K562 (cell line): ENCODE measurements at regions not wholly inside any gene's neighbourhood (a gene's known extent, or its start where the extent isn't known, plus 50 kb on each side); places are given as distances from the start of the nearest gene placed in this dataset.

Experiments
- ARID2 ChIP-seq: fragments of 450-650 bp; IDR thresholded peaks from 2 replicates; pipeline ENCODE4 v1.6.1; 2017; ENCODE audit warnings: antibody characterized with exemption, mild to moderate bottlenecking
- CBX5 ChIP-seq: IDR thresholded peaks from 2 replicates; pipeline ENCODE4 v1.6.1; 2014; ENCODE audit warnings: low read depth, borderline replicate concordance
- EHMT2 ChIP-seq: fragments of 450-650 bp; IDR thresholded peaks from 2 replicates; pipeline ENCODE4 v1.6.1; 2018; ENCODE audit warnings: antibody characterized with exemption
- GATAD2B ChIP-seq: fragments of 450-650 bp; IDR thresholded peaks from 2 replicates; pipeline ENCODE4 v1.6.1; 2017; ENCODE audit warnings: mild to moderate bottlenecking, borderline replicate concordance
- HOXB6 ChIP-seq: fragments of 250-450 bp; sonication (Bioruptor Pico); IDR thresholded peaks from 2 replicates; pipeline ENCODE4 v1.5.1; 2022; ENCODE audit warnings: mild to moderate bottlenecking, borderline replicate concordance
- JUN ChIP-seq, 2 experiments: sonication (generic) in 1 of 2; formaldehyde crosslinking in 1 of 2; IDR thresholded peaks; 2 replicates each; pipeline versions ENCODE4 v1.6.1 to v1.8.0; 2012 to 2022; ENCODE audit warnings: borderline replicate concordance in 2 of 2, mild to moderate bottlenecking in 2 of 2, improper control_type of control experiment in 1 of 2, low read depth in 1 of 2, low read length in 1 of 2, missing genetic modification reagents in 1 of 2
- MCM3 ChIP-seq: fragments of 450-650 bp; IDR thresholded peaks from 2 replicates; pipeline ENCODE4 v1.6.1; 2016
- MED1 ChIP-seq: sonication (generic); formaldehyde crosslinking; IDR thresholded peaks from 2 replicates; pipeline ENCODE4 v1.8.1; 2023; ENCODE audit warnings: missing genetic modification reagents, borderline replicate concordance
- MYNN ChIP-seq, 2 experiments: sonication (generic); formaldehyde crosslinking in 1 of 2; IDR thresholded peaks; 2 replicates each; pipeline versions ENCODE4 v1.5.0 to v1.6.1; 2016 to 2020; ENCODE audit warnings: antibody characterized with exemption in 1 of 2, missing genetic modification reagents in 1 of 2
- NONO ChIP-seq, 2 experiments: fragments of 200-400 bp in 1 of 2; fragments of 450-650 bp in 1 of 2; formaldehyde crosslinking in 1 of 2; IDR thresholded peaks; 2 replicates each; pipeline ENCODE4 v1.6.1; 2017; ENCODE audit warnings: low read depth in 2 of 2, mild to moderate bottlenecking in 2 of 2, moderate library complexity in 2 of 2, low read length in 1 of 2
- NUFIP1 ChIP-seq: fragments of 450-650 bp; IDR thresholded peaks from 2 replicates; pipeline ENCODE4 v1.6.1; 2018; ENCODE audit not compliant: partially characterized antibody
- SETDB1 ChIP-seq: IDR thresholded peaks from one replicate; pipeline ENCODE4 v1.6.1; 2012; ENCODE audit warnings: low read length, control low read depth, inconsistent platforms
- SLC30A9 ChIP-seq: fragments of 250-450 bp; sonication (Bioruptor Pico); IDR thresholded peaks from 2 replicates; pipeline ENCODE4 v1.8.0; 2022; ENCODE audit warnings: mild to moderate bottlenecking, moderate library complexity
- SMARCA4 ChIP-seq: fragments of 450-650 bp; IDR thresholded peaks from 2 replicates; pipeline ENCODE4 v1.6.1; 2016
- SREBF1 ChIP-seq: fragments of 150-350 bp; IDR thresholded peaks from 2 replicates; pipeline ENCODE4 v1.6.1; 2014; ENCODE audit warnings: antibody characterized with exemption, low read depth, low read length, borderline replicate concordance
- TCF3 ChIP-seq: sonication (generic); formaldehyde crosslinking; IDR thresholded peaks from 2 replicates; pipeline ENCODE4 v1.4.0; 2020; ENCODE audit warnings: mild to moderate bottlenecking, missing genetic modification reagents
- TEAD4 ChIP-seq, 2 experiments: sonication (generic) in 1 of 2; formaldehyde crosslinking in 1 of 2; IDR thresholded peaks; 2 replicates each; pipeline versions ENCODE4 v1.6.1 to v1.8.0; 2012 to 2022; ENCODE audit warnings: borderline replicate concordance in 1 of 2, inconsistent platforms in 1 of 2, low read length in 1 of 2, mild to moderate bottlenecking in 1 of 2, missing genetic modification reagents in 1 of 2
- ZBTB1 ChIP-seq: sonication (generic); formaldehyde crosslinking; IDR thresholded peaks from 2 replicates; pipeline ENCODE4 v1.8.1; 2023; ENCODE audit warnings: missing genetic modification reagents, low read depth, mild to moderate bottlenecking, borderline replicate concordance
- ZNF239 ChIP-seq: fragments of 250-450 bp; sonication (Bioruptor Pico); IDR thresholded peaks from 2 replicates; pipeline ENCODE4 v1.4.0; 2020; ENCODE audit warnings: mild to moderate bottlenecking
- ZNF384 ChIP-seq: IDR thresholded peaks from 2 replicates; pipeline ENCODE4 v1.6.1; 2012; ENCODE audit warnings: low read depth, low read length, improper control_type of control experiment
- ZNF445 ChIP-seq: fragments of 250-450 bp; sonication (Bioruptor Pico); IDR thresholded peaks from 2 replicates; pipeline ENCODE4 v1.4.0; 2020; ENCODE audit warnings: low read depth, mild to moderate bottlenecking, moderate library complexity
- ZNF77 ChIP-seq: fragments of 250-450 bp; sonication (Bioruptor Pico); IDR thresholded peaks from 2 replicates; pipeline ENCODE4 v1.5.0; 2020
- TF ChIP-seq, protein P1 (sequence below): fragments of 450-650 bp; IDR thresholded peaks from 2 replicates; pipeline ENCODE4 v1.6.1; 2016; ENCODE audit warnings: borderline replicate concordance
- TF ChIP-seq, protein P2 (sequence below): fragments of 450-650 bp; IDR thresholded peaks from 2 replicates; pipeline ENCODE4 v1.6.1; 2016; ENCODE audit warnings: low read depth, mild to moderate bottlenecking, moderate library complexity
- TF ChIP-seq, protein P3 (sequence below): fragments of 450-650 bp; formaldehyde crosslinking; IDR thresholded peaks from 2 replicates; pipeline ENCODE4 v1.4.0; 2020; ENCODE audit warnings: mild to moderate bottlenecking, moderate library complexity
- TF ChIP-seq, protein P4 (sequence below): sonication (generic); formaldehyde crosslinking; IDR thresholded peaks from 2 replicates; pipeline ENCODE4 v1.8.0; 2022; ENCODE audit warnings: mild to moderate bottlenecking, missing genetic modification reagents

DNA sequence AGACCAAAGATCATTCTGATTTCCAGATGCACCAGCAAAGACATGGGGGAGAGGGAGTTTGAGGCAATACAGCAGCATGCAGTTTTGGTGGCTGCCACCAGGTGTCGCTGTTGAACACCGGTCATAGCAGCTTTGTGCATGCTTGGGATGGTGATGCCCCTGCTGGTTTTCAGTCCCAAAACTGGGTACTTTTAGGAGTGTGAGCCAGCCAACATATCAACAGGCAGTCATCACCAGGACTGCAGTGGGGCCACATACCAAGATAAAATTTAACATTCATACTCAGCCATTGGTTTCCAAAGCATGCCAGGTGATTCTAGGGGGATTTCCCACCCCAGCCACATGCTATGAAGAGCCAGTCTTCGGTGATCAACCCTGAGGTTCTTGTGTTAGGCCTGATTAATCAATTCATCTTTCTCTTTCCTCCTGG is 64.2 kb downstream of the PHETA1 start (continued):
- TF ChIP-seq ZNF239 (CRISPR knock-in tag) = no peak
- TF ChIP-seq HOXB6 (CRISPR knock-in tag) = no peak
- no peak for TF ChIP-seq SLC30A9 (CRISPR knock-in tag)
- no peak for TF ChIP-seq TCF3 (CRISPR knock-in tag)
- no peak for TF ChIP-seq NUFIP1
- 0 out of 2 replicates have a peak, but pooled peaks have one; percentile 62 for TF ChIP-seq JUN (IDR thresholded peaks at IDR 0.05; ENCODE audit: borderline replicate concordance, low read depth, low read length)
- TF ChIP-seq JUN (CRISPR knock-in tag; IDR thresholded peaks at IDR 0.05; ENCODE audit: borderline replicate concordance) = no peak
- TF ChIP-seq, protein P1, sequence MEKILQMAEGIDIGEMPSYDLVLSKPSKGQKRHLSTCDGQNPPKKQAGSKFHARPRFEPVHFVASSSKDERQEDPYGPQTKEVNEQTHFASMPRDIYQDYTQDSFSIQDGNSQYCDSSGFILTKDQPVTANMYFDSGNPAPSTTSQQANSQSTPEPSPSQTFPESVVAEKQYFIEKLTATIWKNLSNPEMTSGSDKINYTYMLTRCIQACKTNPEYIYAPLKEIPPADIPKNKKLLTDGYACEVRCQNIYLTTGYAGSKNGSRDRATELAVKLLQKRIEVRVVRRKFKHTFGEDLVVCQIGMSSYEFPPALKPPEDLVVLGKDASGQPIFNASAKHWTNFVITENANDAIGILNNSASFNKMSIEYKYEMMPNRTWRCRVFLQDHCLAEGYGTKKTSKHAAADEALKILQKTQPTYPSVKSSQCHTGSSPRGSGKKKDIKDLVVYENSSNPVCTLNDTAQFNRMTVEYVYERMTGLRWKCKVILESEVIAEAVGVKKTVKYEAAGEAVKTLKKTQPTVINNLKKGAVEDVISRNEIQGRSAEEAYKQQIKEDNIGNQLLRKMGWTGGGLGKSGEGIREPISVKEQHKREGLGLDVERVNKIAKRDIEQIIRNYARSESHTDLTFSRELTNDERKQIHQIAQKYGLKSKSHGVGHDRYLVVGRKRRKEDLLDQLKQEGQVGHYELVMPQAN = no peak
- no peak for TF ChIP-seq SREBF1
- no peak for TF ChIP-seq GATAD2B
- TF ChIP-seq NONO (IDR thresholded peaks at IDR 0.05; ENCODE audit: low read depth in 2 of 2, low read length in 1 of 2) = no peak
- TF ChIP-seq SMARCA4 = no peak
- peak; percentile 68; the same call in 1 of the 2 replicates for TF ChIP-seq EHMT2
- peak; percentile 45 for TF ChIP-seq TEAD4 (IDR thresholded peaks at IDR 0.05; ENCODE audit: low read length)
- no peak for TF ChIP-seq TEAD4 (CRISPR knock-in tag; IDR thresholded peaks at IDR 0.05; ENCODE audit: borderline replicate concordance)
- peak; percentile 35; the same call in 1 of the 2 replicates for TF ChIP-seq MYNN (IDR thresholded peaks at IDR 0.05)
- TF ChIP-seq MYNN (CRISPR knock-in tag; IDR thresholded peaks at IDR 0.05) = no peak
- TF ChIP-seq ZNF445 = no peak
- peak; percentile 100 for TF ChIP-seq CBX5
- TF ChIP-seq, protein P2, sequence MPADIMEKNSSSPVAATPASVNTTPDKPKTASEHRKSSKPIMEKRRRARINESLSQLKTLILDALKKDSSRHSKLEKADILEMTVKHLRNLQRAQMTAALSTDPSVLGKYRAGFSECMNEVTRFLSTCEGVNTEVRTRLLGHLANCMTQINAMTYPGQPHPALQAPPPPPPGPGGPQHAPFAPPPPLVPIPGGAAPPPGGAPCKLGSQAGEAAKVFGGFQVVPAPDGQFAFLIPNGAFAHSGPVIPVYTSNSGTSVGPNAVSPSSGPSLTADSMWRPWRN = no peak
- no peak for TF ChIP-seq MCM3
- 0 out of 2 replicates have a peak, but pooled peaks have one; percentile 22 for TF ChIP-seq ZNF384
- no peak for TF ChIP-seq ZBTB1 (CRISPR knock-in tag)
- no peak for TF ChIP-seq ARID2
- no peak for TF ChIP-seq SETDB1
- no peak for TF ChIP-seq ZNF77
- TF ChIP-seq, protein P3, sequence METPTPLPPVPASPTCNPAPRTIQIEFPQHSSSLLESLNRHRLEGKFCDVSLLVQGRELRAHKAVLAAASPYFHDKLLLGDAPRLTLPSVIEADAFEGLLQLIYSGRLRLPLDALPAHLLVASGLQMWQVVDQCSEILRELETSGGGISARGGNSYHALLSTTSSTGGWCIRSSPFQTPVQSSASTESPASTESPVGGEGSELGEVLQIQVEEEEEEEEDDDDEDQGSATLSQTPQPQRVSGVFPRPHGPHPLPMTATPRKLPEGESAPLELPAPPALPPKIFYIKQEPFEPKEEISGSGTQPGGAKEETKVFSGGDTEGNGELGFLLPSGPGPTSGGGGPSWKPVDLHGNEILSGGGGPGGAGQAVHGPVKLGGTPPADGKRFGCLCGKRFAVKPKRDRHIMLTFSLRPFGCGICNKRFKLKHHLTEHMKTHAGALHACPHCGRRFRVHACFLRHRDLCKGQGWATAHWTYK (CRISPR knock-in tag) = no peak
- TF ChIP-seq, protein P4, sequence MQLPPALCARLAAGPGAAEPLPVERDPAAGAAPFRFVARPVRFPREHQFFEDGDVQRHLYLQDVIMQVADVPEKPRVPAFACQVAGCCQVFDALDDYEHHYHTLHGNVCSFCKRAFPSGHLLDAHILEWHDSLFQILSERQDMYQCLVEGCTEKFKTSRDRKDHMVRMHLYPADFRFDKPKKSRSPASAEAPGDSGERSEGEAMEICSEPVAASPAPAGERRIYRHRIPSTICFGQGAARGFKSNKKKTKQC (CRISPR knock-in tag) = peak; percentile 21; the same call in 1 of the 2 replicates
- TF ChIP-seq MED1 (CRISPR knock-in tag) = no peak
